ENCODE measurements at regions not wholly inside any gene's neighbourhood (a gene's known extent, or its start where the extent isn't known, plus 50 kb on each side); places are given as distances from the start of the nearest gene placed in this dataset.

GRCh38 chr5:154570572-154571324 is 92.7 kb upstream of the HAND1 start:
- Histone ChIP-seq H3K27me3 (ENCODE audit: insufficient read depth, low read depth, severe bottlenecking) (no peaks in the 10 kb centered on the region), H3K4me3 (ENCODE audit: low read depth, low read length) (no peak overlapping the region), H3K27ac (no peak overlapping the region), H3K36me3 (no peaks in the 10 kb centered on the region), H3K9me3 (ENCODE audit: severe bottlenecking) (no peaks in the 10 kb centered on the region)
- no peak for TF ChIP-seq CTCF (IDR thresholded peaks at IDR 0.05; ENCODE audit: low read depth, low read length)
- no peak for DNase-seq

- DNase-seq = no peak
- H3K9me3 ChIP-seq (ENCODE audit: severe bottlenecking) = no peaks in the 10 kb centered on the region
- no peak for TF ChIP-seq CTCF (IDR thresholded peaks at IDR 0.05; ENCODE audit: low read depth, low read length)
- no peaks in the 10 kb centered on the region for H3K36me3 ChIP-seq
- H3K27ac ChIP-seq = no peak overlapping the region
- no peaks in the 10 kb centered on the region for H3K27me3 ChIP-seq (ENCODE audit: insufficient read depth, low read depth, severe bottlenecking)
- H3K4me3 ChIP-seq (ENCODE audit: low read depth, low read length) = no peak overlapping the region
Measured at GRCh38 chr5:154568589-154568988, 90.6 kb upstream of the HAND1 start.

- H3K27me3 ChIP-seq (ENCODE audit: insufficient read depth, low read depth, severe bottlenecking) = no peaks in the 10 kb centered on the region
- H3K4me3 ChIP-seq (ENCODE audit: low read depth, low read length) = no peak overlapping the region
- no peak overlapping the region for H3K27ac ChIP-seq
- DNase-seq = no peak
- H3K9me3 ChIP-seq (ENCODE audit: severe bottlenecking) = no peaks in the 10 kb centered on the region
- no peak for TF ChIP-seq CTCF (IDR thresholded peaks at IDR 0.05; ENCODE audit: low read depth, low read length)
- H3K36me3 ChIP-seq = no peaks in the 10 kb centered on the region
Measured at GRCh38 chr5:154567155-154567554, 89.1 kb upstream of the HAND1 start.

GRCh38 chr5:154566146-154566680 is 88.2 kb upstream of the HAND1 start:
- no peaks in the 10 kb centered on the region for H3K9me3 ChIP-seq (ENCODE audit: severe bottlenecking)
- no peaks in the 10 kb centered on the region for H3K27me3 ChIP-seq (ENCODE audit: insufficient read depth, low read depth, severe bottlenecking)
- no peaks in the 10 kb centered on the region for H3K36me3 ChIP-seq
- no peak for TF ChIP-seq CTCF (IDR thresholded peaks at IDR 0.05; ENCODE audit: low read depth, low read length)
- no peak for DNase-seq
- H3K27ac ChIP-seq = no peak overlapping the region
- no peak overlapping the region for H3K4me3 ChIP-seq (ENCODE audit: low read depth, low read length)

GRCh38 chr5:154565123-154565522 is 87.1 kb upstream of the HAND1 start:
- Histone ChIP-seq H3K27me3 (ENCODE audit: insufficient read depth, low read depth, severe bottlenecking) (no peaks in the 10 kb centered on the region), H3K36me3 (no peaks in the 10 kb centered on the region), H3K9me3 (ENCODE audit: severe bottlenecking) (no peaks in the 10 kb centered on the region), H3K4me3 (ENCODE audit: low read depth, low read length) (no peak overlapping the region), H3K27ac (no peak overlapping the region)
- DNase-seq = no peak
- no peak for TF ChIP-seq CTCF (IDR thresholded peaks at IDR 0.05; ENCODE audit: low read depth, low read length)
